HG02840 (cell line): ENCODE measurements at regions not wholly inside any gene's neighbourhood (a gene's known extent, or its start where the extent isn't known, plus 50 kb on each side); places are given as distances from the start of the nearest gene placed in this dataset.

Source experiments
- ATAC-seq: cut with Tn5 transposase; IDR thresholded peaks from one replicate; pipeline ENCODE4 v1.9.1; 2021; ENCODE audit warnings: mild to moderate bottlenecking, moderate library complexity, moderate number of reproducible peaks; ENCODE audit not compliant: unreplicated experiment, low FRiP score

- no peak for ATAC-seq
Observed at GRCh38 chr11:42145311-42145710, 685.9 kb upstream of the LRRC4C start.

- no peak for ATAC-seq
Observed at GRCh38 chr11:42161886-42162285, 702.4 kb upstream of the LRRC4C start.

DNA sequence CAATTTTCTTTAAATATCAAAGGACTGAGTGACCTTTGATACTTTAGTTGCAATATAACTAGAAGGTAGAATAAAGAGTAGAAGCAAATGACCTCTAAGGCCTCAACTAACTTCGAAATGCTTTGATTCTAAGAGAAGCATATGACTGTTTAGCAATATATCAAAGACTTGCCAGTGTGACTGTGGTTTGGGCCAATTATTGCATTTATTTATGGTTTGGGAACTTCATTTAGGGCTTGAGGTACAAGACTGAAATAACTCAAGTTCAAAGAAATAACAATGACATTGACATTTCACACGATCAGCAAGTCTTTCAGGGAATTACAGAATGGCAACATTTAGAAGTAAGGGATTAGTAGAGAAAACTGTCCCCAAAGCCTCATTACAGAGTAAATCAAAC lies 709.7 kb upstream of the LRRC4C start:
- no peak for ATAC-seq

GRCh38 chr11:42170601-42171000 lies 711.1 kb upstream of the LRRC4C start:
- no peak for ATAC-seq

DNA sequence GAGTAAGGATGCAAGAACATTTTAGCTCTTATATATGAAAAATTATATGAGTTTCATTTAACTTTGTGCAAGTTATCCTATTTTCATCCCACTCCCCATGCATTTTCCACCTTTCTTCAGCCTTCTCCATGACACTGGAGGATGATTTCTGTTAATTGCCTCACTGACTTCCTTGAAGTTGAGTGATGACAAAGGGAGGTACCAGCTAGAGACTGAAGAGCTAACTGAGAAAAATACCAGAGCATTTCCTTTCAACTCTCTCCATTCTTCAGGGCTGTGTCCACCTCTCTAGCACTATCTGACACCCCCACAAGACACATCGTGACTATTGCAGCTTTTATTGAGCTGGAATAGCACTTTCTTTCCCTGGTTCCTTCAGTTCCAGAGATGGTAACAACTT lies 711.6 kb upstream of the LRRC4C start:
- ATAC-seq: no peak

- ATAC-seq: no peak
Observed at GRCh38 chr11:42172441-42172840, 713.0 kb upstream of the LRRC4C start.

DNA sequence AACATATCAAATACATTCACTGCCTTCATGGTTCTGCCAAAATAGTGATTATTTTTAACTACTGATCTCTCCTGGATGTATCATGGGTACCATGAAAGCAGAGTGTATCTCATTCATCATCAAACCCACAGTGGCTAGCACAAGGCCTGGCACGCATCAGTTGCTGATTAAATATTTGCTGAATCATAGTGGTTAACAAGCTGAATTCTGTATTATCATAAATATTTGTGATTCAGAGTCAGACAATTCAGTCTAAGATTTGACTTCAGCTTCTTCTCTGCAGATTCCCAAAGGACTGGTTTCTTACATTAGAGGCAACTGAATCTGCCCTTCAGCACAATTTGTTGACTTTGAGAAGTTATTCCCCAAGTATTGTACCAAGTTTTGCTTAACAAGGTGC lies 715.8 kb upstream of the LRRC4C start:
- ATAC-seq: no peak

GRCh38 chr11:42179216-42179615 lies 719.8 kb upstream of the LRRC4C start:
- ATAC-seq: no peak

DNA sequence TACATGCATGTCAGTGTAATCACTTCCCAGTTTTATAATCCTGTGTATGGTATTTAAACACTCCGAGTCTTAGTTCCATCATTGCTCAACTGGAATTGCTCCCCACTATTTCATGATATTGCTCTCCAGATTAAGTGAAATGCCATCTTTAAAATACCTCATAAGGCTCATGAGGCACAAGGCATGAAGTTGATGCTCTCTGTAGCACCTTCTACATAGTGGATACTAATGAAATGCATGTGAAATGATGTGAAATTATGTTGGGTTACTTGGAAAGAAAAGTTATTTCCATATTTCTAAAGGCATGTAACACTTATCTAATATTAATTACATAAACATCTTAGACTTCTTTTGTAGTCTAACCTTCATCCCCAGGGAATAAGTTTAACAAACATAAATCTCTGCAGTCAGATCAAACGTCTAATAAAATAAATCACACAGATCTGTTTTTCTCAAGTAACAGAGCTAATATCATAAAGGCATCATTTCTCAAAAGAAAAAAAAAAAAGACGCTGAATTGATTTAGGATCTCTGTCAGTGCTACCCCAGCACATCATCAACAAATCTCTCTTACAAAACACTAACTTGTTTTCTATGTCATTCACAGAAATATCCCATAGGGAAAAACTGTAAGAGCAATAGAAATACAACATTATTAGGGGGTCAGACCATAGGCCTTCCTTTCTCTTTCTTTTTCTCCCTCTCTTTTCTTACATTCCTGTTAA lies 736.0 kb upstream of the LRRC4C start:
- no peak for ATAC-seq

DNA sequence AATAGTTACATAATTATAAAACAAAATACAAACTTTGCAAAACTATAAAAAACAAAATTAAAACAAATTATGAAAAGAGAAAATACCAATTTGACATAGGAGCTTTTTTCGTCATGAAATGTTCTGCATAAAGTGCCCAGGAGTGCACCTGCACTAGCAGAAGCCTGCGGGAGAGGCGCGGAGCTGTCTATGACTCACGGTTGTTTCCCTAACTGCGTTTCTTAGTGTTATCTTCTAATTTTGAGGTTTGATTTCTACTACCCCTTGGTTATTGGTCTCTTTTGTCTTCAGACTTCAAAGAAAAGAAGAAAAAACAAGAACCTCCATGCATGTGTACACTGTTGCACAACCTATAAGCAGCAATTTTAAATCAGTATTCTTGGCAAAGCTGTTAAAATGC lies 740.9 kb upstream of the LRRC4C start:
- no peak for ATAC-seq

GRCh38 chr11:42201603-42202148 lies 742.2 kb upstream of the LRRC4C start:
- no peak for ATAC-seq

DNA sequence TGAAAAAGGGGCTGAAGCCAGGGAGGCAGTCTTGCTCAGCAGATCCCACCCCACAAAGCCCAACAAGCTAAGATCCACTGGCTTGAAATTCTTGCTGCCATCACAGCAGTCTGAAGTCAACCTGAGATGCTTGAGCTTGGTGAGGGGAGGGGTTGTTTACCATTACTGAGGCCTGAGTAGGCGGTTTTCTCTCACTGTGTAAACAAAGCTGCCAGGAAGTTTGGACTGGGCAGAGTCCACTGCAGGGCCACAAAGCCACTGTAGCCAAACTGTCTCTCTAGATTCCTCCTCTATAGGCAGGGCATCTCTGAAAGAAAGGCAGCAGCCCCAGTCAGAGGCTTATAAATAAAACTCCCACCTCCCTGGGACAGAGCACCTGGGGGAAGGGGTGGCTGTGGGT lies 746.1 kb upstream of the LRRC4C start:
- ATAC-seq: no peak

DNA sequence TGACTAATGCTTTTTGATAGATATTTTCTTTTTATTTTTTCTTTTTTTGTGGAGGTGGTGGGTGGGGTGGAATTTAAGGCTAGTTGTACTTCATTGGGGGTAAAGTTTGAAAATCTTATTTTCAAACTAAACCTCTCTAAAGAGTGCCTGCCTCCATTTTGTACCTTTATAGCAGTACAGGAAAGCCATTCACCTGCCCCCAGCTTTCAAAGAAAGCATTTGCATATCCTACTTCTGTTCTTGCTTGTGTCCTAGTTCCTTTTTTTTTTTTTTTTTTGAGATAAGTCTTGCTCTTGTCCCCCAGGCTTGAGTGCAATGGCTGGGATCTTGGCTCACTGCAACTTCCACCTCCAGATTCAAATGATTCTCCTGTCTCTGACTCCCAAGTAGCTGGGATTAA lies 766.2 kb upstream of the LRRC4C start:
- no peak for ATAC-seq

- no peak for ATAC-seq
Observed at GRCh38 chr11:42232673-42233072, 773.2 kb upstream of the LRRC4C start.

GRCh38 chr11:42234451-42234951 lies 775.0 kb upstream of the LRRC4C start:
- no peak for ATAC-seq

DNA sequence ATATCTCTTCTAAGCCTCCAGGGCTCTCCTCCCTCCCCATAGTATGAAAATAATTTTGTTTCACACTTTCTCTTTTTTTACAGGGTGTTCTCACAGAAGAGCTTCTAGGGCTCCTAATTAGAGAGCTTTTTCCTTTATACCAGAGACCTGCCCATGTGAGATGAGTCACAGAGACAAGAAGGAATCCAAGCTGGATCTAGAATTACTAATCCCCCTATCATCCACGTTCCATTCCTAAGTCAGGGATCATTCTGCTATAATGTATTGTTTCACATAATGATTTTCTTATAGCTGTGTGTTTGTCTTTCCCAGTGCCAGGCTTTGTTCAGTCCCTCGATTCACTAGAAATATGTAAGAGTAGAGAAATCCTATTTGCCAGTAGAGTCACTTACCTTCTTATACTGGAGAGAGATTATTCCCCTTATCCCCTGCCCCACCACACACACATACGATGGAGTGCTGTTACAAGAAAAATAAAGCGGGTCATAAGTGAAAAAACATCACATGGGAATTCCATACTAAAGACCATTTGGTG lies 778.3 kb upstream of the LRRC4C start:
- no peak for ATAC-seq

GRCh38 chr11:42239188-42239587 lies 779.7 kb upstream of the LRRC4C start:
- no peak for ATAC-seq

DNA sequence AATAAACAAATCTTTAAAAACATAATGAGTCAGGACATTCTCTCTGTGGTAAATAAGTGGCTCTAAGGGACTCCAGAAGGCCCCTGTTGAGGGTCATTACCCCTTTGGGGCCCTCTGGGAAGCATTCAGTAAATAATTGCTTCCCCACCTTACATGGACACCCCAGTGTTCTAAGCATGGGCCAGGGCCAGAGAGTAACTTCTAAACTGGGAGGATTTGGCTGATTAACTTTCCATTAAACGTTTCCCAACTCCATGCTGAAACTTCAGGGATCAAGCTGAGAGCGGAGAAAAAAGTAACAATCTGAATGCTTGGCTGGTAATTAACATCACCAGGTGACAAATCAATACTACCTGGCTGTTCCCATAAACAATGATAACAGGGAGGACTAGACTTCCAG lies 783.9 kb upstream of the LRRC4C start:
- ATAC-seq: no peak

DNA sequence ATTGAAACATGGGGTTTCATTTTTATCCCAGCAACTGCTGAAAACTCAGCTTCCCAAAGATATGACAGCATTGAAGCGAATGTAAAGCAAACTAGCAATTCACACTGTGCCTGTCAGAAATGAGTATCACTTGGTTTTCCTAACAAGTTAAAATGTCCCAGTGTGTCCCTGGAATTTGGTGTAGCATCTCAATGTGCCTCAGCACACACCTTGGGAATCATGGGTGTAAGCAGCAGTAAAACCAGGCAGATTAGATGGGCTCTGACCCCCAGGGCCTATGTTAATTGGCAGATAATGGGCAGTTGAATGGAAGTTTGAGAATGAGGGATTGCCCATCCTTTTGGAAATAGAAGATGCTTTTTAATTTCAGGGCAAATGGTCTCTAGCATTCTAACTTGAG lies 784.9 kb upstream of the LRRC4C start:
- no peak for ATAC-seq

DNA sequence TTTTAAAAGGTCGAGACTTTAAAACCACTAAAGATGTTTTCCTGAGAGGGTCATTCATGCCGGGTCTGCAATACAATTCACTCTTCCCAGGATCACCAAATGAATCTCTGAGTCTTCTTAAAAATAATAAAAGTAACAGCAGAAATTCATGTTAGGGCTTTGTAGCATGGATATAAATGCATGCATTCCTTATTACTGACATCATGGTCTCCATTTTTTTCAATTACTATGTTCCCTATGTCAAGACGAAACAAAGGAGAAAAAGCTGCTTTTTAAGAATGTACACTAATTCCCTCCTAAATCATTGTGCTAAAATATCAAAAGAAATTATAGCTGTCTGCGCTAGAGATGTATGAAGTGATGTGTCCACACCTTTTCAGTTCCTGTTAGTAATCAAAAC lies 789.9 kb upstream of the LRRC4C start:
- no peak for ATAC-seq

GRCh38 chr11:42249956-42250355 lies 790.5 kb upstream of the LRRC4C start:
- ATAC-seq: no peak

- ATAC-seq: no peak
Observed at GRCh38 chr11:42251984-42252383, 792.5 kb upstream of the LRRC4C start.
